ENCODE measurements at regions not wholly inside any gene's neighbourhood (a gene's known extent, or its start where the extent isn't known, plus 50 kb on each side); places are given as distances from the start of the nearest gene placed in this dataset.

DNA sequence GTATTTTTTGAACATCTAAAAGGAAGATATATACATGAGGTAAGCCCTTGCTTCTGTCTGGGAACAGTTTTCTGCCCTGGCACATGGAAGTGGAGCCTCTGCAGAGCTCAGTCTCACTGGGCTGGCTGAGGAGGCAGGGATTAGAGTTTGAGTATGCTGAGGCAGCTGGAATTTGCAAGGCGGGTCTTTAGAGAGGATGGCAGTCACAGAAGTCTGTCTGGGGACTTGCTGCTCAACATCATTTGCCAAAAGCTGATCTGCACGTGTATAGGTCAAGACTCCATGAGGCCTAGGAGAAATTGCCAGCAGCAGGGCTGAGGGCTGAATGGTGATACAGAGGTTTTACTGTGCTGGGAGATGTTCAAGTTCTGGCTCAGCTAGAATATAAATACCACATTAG, 163.6 kb upstream of the ANK2 start:
- H3K79me2 ChIP-seq (replicated peaks; ENCODE audit: insufficient read depth, low read length): no peaks in the 10 kb centered on the region
- no peak overlapping the region for H3K9ac ChIP-seq (ENCODE audit: low read length)
- H3K27ac ChIP-seq (ENCODE audit: low read length): no peak overlapping the region
- no peaks in the 10 kb centered on the region for H3K9me2 ChIP-seq (ENCODE audit: insufficient read depth, low read length)
- no peaks in the 10 kb centered on the region for H3K9me3 ChIP-seq (ENCODE audit: low read length)
- H4K20me1 ChIP-seq (ENCODE audit: insufficient read depth): no peaks in the 10 kb centered on the region
- H3K36me3 ChIP-seq (ENCODE audit: insufficient read depth, low read length): no peaks in the 10 kb centered on the region
- H3K4me3 ChIP-seq (ENCODE audit: low read length): no peak overlapping the region
- no peak overlapping the region for H2AFZ ChIP-seq (ENCODE audit: low read depth, low read length)
- H3K27me3 ChIP-seq (ENCODE audit: insufficient read depth, low read depth, low read length): no peaks in the 10 kb centered on the region
- TF ChIP-seq RAD21 (conservative IDR thresholded peaks at IDR 0.05) (no peak), TAF1 (IDR thresholded peaks at IDR 0.05; ENCODE audit: low read depth) (no peak), MXI1 (conservative IDR thresholded peaks at IDR 0.05; ENCODE audit: poor library complexity, severe bottlenecking) (no peak), POLR2AphosphoS5 (IDR thresholded peaks at IDR 0.05) (no peak), EZH2 (IDR thresholded peaks at IDR 0.05; ENCODE audit: borderline replicate concordance, insufficient read depth, low read length, poor library complexity, severe bottlenecking) (no peak), EP300 (conservative IDR thresholded peaks at IDR 0.05; ENCODE audit: poor library complexity, severe bottlenecking) (no peak), SMC3 (conservative IDR thresholded peaks at IDR 0.05; ENCODE audit: poor library complexity) (no peak)
- TF ChIP-seq, protein P1, sequence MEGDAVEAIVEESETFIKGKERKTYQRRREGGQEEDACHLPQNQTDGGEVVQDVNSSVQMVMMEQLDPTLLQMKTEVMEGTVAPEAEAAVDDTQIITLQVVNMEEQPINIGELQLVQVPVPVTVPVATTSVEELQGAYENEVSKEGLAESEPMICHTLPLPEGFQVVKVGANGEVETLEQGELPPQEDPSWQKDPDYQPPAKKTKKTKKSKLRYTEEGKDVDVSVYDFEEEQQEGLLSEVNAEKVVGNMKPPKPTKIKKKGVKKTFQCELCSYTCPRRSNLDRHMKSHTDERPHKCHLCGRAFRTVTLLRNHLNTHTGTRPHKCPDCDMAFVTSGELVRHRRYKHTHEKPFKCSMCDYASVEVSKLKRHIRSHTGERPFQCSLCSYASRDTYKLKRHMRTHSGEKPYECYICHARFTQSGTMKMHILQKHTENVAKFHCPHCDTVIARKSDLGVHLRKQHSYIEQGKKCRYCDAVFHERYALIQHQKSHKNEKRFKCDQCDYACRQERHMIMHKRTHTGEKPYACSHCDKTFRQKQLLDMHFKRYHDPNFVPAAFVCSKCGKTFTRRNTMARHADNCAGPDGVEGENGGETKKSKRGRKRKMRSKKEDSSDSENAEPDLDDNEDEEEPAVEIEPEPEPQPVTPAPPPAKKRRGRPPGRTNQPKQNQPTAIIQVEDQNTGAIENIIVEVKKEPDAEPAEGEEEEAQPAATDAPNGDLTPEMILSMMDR (IDR thresholded peaks at IDR 0.05; ENCODE audit: poor library complexity, severe bottlenecking): no peak
- TF ChIP-seq, protein P2, sequence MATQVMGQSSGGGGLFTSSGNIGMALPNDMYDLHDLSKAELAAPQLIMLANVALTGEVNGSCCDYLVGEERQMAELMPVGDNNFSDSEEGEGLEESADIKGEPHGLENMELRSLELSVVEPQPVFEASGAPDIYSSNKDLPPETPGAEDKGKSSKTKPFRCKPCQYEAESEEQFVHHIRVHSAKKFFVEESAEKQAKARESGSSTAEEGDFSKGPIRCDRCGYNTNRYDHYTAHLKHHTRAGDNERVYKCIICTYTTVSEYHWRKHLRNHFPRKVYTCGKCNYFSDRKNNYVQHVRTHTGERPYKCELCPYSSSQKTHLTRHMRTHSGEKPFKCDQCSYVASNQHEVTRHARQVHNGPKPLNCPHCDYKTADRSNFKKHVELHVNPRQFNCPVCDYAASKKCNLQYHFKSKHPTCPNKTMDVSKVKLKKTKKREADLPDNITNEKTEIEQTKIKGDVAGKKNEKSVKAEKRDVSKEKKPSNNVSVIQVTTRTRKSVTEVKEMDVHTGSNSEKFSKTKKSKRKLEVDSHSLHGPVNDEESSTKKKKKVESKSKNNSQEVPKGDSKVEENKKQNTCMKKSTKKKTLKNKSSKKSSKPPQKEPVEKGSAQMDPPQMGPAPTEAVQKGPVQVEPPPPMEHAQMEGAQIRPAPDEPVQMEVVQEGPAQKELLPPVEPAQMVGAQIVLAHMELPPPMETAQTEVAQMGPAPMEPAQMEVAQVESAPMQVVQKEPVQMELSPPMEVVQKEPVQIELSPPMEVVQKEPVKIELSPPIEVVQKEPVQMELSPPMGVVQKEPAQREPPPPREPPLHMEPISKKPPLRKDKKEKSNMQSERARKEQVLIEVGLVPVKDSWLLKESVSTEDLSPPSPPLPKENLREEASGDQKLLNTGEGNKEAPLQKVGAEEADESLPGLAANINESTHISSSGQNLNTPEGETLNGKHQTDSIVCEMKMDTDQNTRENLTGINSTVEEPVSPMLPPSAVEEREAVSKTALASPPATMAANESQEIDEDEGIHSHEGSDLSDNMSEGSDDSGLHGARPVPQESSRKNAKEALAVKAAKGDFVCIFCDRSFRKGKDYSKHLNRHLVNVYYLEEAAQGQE (IDR thresholded peaks at IDR 0.05; ENCODE audit: borderline replicate concordance): no peak
- no peak overlapping the region for H3K4me2 ChIP-seq (ENCODE audit: low read length)
- H3F3A ChIP-seq (ENCODE audit: insufficient read depth, low read length, poor library complexity, severe bottlenecking): no peaks in the 10 kb centered on the region

DNA sequence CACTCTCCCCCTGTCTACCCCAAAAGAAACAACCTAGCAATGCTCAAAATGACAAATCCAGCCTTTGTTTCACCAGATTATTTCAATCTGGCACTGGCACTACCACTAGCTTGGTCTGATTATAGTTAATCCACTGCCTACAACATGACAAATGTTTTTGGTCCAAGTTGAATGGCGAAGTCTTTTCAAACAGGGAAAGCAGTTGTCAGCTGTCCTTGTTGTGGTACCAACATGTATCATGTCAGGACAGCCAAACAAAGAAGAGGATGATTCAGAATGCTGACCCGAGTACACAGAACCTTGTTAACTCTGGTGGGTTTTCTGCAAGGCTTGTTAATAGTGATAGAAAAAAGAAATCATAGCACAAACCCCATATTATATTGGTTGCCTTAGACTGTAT, 160.8 kb upstream of the ANK2 start:
- Histone ChIP-seq H3K4me3 (ENCODE audit: low read length) (no peak overlapping the region), H3K9ac (ENCODE audit: low read length) (no peak overlapping the region), H3F3A (ENCODE audit: insufficient read depth, low read length, poor library complexity, severe bottlenecking) (no peaks in the 10 kb centered on the region), H3K27ac (ENCODE audit: low read length) (no peak overlapping the region), H2AFZ (ENCODE audit: low read depth, low read length) (no peak overlapping the region), H3K27me3 (ENCODE audit: insufficient read depth, low read depth, low read length) (no peaks in the 10 kb centered on the region), H3K79me2 (replicated peaks; ENCODE audit: insufficient read depth, low read length) (no peaks in the 10 kb centered on the region), H3K36me3 (ENCODE audit: insufficient read depth, low read length) (no peaks in the 10 kb centered on the region), H3K9me2 (ENCODE audit: insufficient read depth, low read length) (no peaks in the 10 kb centered on the region), H3K9me3 (ENCODE audit: low read length) (no peaks in the 10 kb centered on the region), H4K20me1 (ENCODE audit: insufficient read depth) (no peaks in the 10 kb centered on the region), H3K4me2 (ENCODE audit: low read length) (no peak overlapping the region)
- no peak for TF ChIP-seq EP300 (conservative IDR thresholded peaks at IDR 0.05; ENCODE audit: poor library complexity, severe bottlenecking)
- TF ChIP-seq RAD21 (conservative IDR thresholded peaks at IDR 0.05): no peak
- no peak for TF ChIP-seq SMC3 (conservative IDR thresholded peaks at IDR 0.05; ENCODE audit: poor library complexity)
- TF ChIP-seq, protein P1 (IDR thresholded peaks at IDR 0.05; ENCODE audit: poor library complexity, severe bottlenecking): no peak
- TF ChIP-seq TAF1 (IDR thresholded peaks at IDR 0.05; ENCODE audit: low read depth): no peak
- TF ChIP-seq EZH2 (IDR thresholded peaks at IDR 0.05; ENCODE audit: borderline replicate concordance, insufficient read depth, low read length, poor library complexity, severe bottlenecking): no peak
- TF ChIP-seq, protein P2 (IDR thresholded peaks at IDR 0.05; ENCODE audit: borderline replicate concordance): no peak
- no peak for TF ChIP-seq MXI1 (conservative IDR thresholded peaks at IDR 0.05; ENCODE audit: poor library complexity, severe bottlenecking)
- TF ChIP-seq POLR2AphosphoS5 (IDR thresholded peaks at IDR 0.05): no peak

Data from neural cell (in vitro differentiated cells).